ENCODE measurements at regions not wholly inside any gene's neighbourhood (a gene's known extent, or its start where the extent isn't known, plus 50 kb on each side); places are given as distances from the start of the nearest gene placed in this dataset.

DNA sequence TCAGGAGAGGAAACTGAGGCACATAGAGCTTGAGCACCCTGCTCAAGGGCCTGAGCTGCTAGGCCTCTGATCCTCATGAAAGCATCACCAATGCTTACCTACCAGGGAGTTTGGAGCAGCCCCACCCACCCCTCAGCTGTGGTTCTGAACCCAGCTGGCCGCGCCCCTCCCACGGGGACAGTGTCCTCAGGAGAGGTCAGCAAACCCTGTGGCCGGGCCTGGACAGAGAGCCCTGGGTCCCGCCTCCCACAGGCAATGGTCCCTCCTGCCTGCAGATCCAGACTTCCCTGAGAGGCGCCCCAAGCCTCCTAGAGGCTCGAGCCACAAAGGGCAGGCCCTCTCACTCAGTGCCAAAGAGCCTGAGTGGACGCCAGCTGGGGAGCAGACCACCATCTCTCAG is 184.9 kb downstream of the BRD1 start:
- TF ChIP-seq, protein P1, sequence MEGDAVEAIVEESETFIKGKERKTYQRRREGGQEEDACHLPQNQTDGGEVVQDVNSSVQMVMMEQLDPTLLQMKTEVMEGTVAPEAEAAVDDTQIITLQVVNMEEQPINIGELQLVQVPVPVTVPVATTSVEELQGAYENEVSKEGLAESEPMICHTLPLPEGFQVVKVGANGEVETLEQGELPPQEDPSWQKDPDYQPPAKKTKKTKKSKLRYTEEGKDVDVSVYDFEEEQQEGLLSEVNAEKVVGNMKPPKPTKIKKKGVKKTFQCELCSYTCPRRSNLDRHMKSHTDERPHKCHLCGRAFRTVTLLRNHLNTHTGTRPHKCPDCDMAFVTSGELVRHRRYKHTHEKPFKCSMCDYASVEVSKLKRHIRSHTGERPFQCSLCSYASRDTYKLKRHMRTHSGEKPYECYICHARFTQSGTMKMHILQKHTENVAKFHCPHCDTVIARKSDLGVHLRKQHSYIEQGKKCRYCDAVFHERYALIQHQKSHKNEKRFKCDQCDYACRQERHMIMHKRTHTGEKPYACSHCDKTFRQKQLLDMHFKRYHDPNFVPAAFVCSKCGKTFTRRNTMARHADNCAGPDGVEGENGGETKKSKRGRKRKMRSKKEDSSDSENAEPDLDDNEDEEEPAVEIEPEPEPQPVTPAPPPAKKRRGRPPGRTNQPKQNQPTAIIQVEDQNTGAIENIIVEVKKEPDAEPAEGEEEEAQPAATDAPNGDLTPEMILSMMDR (IDR thresholded peaks at IDR 0.05): no peak
- TF ChIP-seq POLR2AphosphoS5 (IDR thresholded peaks at IDR 0.05) (no peak), POLR2A (IDR thresholded peaks at IDR 0.05) (no peak), EP300 (IDR thresholded peaks at IDR 0.05) (no peak)
